ENCODE measurements at regions not wholly inside any gene's neighbourhood (a gene's known extent, or its start where the extent isn't known, plus 50 kb on each side); places are given as distances from the start of the nearest gene placed in this dataset.

GRCh38 chr4:66777097-66777496 lies 768.2 kb downstream of the CENPC start:
- TF ChIP-seq POLR2A (IDR thresholded peaks at IDR 0.05; ENCODE audit: low read depth, low read length) (no peak), POLR2AphosphoS5 (IDR thresholded peaks at IDR 0.05; ENCODE audit: low read depth, low read length) (no peak), TAF1 (IDR thresholded peaks at IDR 0.05; ENCODE audit: low read depth, low read length) (no peak), SPI1 (IDR thresholded peaks at IDR 0.05; ENCODE audit: low read depth, low read length) (no peak), POU2F2 (IDR thresholded peaks at IDR 0.05; ENCODE audit: low read depth, low read length) (no peak), PAX5 (IDR thresholded peaks at IDR 0.05; ENCODE audit: insufficient read depth, low read length, severe bottlenecking) (no peak)
